Endometrium (tissue), 2 donors: ENCODE measurements at regions not wholly inside any gene's neighbourhood (a gene's known extent, or its start where the extent isn't known, plus 50 kb on each side); places are given as distances from the start of the nearest gene placed in this dataset.

Experiments used
- FAIRE-seq: peaks from 2 replicates; lab custom pipeline; 2012; peaks lifted over from hg19 to GRCh38; lab: Jason Lieb, UNC
- donor health status: control.
- donor health status: control.

DNA sequence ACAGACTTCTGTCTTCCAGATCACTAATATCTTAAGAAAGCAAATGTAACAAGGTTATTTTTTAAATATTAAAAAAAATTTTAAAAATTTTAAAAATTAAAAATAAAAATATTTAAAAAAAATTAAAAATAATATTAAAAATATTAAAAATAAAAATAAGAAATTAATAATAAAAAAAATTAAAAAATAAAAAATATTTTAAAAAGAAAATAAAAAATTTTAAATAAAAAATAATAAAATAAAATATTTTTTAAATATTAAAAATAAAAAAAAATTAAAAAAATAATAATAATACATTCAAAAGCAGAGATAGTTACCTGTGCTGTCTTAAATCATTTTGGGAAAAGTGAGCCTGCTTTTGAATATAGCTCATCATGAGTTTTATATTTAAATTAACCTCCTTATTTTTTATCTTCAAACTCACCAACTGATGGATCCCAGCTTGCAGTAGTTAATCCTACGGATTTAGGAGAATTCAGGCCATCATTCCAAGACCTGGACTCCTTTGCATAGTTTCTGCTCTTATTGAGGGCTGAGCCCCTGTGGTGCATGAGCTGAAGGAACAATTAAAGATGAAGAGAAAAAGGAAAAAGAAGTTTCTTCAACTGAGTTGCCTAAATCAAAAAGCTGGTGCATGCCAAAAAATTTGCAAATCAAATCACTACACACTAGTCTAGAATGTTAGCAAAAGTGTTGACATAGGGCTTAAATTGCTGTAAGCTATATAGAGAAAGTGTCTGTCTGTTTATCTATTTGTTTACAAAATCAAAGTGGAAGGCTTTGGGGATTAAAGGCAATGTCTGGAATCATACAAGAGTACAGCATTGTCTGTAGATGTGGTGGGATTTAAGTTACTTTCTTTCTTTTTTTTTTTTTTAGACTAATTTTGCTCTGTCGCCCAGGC, 50.5 kb upstream of the ZNF438 start:
- FAIRE-seq, result peak; percentile 97

DNA sequence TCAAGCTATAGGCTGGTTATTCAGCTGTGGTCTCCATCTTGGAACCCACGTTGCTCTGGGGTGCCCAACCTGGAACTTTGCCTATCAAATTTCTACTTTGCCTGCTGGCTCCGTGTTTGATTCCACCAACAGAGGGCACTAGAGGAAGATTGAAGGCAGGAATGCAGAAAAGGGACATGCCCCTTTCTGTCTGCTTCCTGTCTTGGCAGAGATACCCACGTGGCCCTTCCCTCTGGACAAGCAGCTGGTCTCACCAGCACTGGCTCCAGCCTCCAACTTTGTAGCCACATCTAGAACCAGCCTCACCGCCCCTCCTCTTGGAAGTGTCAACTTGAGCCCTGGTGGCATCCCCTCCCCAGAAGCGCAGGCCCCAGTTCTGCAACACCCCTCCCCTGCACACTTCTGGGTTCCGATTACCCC, 52.1 kb upstream of the ZNF438 start:
- no peak for FAIRE-seq

DNA sequence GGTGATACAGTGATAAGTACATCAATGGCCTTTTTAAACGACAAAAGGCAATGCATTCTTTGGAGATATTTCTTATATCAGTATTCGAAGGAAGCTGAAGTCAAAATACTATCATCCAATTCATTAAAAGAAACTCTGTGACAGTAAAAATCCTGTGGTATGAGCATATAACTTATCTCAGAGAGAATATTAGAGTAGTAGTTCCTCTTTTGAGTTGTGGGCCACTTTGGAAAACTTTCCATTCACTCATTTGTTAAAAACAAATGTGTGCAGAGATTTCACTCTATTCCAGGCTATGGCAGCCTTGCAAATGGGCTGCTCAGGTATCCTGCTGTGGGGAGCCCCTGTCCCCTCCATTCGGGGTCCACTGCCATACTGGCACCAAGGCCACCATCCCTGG, 55.3 kb upstream of the ZNF438 start:
- no peak for FAIRE-seq

DNA sequence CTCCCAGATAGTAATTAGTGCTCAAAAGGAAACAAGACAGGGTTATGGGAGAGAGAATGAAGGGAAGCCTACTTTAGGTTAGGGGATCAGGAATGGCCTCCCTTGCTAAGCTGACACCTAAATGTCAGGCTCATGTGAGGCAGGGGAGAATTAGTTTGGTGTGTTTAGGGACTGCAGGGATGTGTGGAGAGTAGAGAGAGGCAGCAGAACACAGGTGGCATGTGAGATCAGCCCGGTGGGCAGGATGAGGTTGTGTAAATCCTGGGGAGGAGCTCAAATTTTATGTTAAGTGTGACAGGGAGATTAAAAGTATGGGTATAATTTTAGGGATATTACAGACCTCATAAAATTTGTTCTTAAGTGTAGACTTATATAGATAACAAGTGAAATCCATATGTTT, 56.2 kb upstream of the ZNF438 start:
- FAIRE-seq, result no peak

DNA sequence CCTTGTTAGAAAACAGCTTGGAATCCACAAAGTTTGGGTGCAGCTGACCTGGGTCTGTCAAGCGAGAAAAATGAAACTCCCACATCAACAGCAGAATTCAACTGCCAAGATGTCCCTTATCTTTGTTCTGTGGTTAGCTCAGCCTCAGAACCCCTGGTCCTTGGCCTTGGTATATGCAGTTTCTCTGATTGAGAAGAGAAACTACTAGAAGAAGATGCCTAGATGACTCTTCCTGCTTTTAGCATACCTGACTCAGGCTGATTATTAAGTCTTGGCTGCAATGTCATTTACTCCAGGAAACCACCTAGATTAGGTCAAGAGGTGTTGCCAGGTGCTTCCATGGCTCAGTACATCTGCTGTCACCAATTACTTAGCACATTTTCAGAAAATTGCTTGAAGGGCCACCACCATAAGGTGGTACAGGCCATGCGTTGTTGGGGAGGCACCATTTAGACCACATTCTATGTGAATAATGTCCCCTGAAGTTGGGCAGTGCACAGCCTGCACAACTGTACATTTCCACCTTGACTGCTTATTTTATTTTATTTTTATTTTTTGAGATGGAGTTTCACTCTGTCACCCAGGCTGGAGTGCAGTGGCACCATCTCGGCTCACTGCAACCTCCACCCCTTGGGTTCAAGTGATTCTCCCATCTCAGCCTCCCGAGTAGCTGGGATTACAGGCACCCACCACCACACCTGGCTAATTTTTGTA, 59.4 kb upstream of the ZNF438 start:
- no peak for FAIRE-seq

DNA sequence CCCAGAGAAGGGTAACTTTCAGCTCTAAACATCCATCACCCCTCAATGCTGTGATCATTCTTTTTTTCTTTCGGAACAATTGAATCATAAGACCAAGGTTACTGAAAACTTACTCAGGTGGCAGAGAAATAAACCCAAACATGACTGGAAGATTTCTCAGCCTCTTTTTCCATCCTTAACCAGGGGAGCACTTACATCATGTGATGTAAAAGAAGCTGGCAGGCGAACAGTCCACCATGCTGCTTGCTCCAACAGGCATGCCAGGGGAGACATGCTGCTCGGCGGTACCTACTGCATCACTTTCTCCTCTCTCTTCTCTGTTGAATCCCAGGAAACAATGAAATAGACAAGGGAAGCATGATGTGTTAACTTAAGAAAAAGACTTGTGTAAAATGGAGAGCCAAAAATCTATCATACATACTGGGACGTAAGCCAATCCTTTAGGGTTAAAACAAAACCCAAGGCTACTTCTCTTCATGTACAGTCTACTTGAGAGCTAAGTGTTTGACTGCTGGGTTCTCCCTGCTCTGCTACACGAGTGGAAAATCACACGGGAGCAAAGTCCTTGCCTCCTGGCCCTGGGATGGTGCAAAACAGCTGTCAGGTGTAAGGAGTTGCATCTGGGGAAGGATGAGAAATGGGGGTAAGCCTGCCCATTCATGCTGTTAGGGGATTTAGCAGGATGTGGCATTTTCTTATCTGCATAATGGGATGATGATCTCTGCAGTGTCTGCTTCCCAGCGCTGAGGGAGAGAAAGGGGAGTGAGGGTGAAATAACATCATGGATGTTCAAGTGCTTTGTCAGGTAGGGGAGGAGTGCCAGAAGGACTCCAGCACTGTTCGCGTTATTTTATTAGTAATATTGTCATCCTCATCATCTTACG, 64.3 kb upstream of the ZNF438 start:
- FAIRE-seq, result no peak

DNA sequence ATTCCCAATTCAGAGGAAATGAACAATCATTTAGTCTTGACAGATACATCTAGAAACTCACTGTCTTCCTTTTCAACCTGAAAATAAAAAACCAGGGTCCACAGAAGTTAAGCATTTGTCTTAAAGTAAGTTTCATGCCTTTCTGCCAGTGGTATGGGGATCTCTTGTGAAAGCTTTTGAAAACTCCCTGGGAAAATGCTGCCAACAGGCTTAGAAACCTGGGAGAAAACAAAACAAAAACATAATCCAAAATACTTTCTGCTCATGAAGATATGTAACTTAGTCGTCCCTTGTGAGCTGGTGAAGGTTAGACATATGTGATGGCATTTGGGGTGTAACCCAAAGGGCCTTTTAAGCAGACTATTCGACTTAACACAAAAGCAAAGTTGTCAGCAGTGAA, 66.4 kb upstream of the ZNF438 start:
- no peak for FAIRE-seq

DNA sequence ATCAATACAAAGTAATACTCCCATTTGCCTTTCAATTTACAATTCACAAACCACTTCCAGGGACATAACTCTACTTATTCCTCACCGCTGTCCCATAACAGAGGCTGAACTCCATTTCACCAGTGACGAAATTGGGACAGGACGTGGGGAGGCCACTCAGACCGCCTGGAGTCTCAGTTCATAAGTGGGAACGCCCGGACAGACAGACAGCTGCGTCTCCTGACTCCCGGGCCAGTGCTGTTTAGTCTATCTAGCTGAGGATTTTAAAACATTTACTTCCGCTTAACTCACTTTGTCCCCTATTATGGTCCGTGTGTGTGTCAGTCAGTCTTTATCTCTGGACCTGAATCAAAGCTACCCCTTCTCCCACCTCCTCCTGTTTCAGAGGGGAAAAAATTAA, 67.4 kb upstream of the ZNF438 start:
- no peak for FAIRE-seq

DNA sequence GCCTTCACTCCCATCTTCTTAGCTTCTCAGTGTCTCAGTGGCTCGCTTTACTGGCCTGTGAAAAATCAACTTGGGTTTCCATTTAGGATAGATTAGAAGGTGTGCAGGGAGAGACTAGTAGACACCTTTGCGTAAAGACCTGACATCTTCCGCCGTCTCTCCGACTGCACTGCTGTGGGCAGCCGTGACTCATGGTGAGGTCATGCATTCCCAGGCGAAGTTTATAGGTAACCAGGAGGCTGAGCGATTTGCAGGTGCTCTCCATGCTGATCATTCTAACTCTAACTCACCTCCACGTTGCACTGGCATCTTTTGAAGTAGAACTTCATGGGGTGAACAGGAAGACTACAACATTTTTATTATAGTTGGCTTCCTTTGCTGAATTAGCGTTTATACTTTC, 68.0 kb upstream of the ZNF438 start:
- no peak for FAIRE-seq

DNA sequence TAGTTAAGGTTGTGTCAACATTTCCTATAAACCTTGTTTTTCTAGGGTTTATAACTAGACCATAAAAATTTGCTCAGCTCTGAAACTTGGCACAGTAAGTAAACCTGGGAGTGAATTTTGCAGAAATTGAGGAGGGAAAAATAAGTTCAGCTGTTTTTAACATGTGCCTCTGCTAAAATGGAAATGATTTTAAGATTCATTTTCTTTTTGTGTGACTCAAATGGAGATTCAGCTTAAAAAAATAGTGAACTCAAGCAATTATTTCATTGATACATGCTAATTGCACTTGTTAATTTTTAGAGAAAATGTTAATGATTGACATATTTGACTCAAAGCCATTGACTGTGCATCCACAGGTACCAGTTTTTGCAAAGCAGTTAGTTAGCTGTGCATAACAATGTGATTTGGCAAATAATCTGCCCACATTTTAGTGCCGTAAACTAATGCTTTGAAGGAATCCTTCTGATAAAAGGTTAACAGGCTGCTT, 68.5 kb upstream of the ZNF438 start:
- peak; percentile 61 for FAIRE-seq

DNA sequence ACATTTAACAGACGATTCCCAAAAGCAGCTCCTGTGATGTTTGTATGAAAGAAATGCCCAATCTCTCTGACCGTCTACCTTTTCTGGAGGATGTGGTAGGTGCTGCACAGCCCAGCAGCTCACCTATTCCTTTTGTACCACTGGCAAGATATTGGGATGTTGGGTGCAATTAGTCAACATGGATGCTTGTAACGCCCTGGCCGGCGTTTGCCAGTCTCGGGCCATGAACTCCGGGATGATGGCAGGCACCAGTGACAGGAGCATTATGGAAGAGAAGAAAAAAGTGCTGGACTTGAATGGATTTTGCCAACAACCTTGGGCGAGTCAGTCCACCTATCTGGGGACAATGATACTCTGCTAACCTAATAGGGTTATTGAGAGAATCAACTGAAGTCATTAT, 69.0 kb upstream of the ZNF438 start:
- FAIRE-seq, result no peak

DNA sequence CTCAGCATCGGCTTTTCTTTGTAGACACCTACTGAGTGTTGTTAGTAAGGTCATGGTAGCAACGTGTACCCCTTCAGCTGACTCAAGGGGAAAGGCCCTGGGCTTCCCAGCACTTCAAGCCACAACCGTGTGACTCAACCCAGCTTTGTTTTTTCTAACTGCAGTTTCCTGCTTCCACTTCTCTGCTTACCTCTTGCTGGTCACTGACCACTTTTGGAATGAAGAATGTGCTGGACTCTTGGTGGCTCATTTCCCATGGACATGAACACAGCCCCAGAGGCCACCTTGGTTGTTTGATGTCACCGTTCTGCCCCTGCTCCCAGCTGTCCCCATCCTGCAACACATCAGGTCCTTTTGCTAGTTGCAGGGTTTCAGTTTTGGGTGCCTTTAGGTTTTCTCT, 69.5 kb upstream of the ZNF438 start:
- no peak for FAIRE-seq

DNA sequence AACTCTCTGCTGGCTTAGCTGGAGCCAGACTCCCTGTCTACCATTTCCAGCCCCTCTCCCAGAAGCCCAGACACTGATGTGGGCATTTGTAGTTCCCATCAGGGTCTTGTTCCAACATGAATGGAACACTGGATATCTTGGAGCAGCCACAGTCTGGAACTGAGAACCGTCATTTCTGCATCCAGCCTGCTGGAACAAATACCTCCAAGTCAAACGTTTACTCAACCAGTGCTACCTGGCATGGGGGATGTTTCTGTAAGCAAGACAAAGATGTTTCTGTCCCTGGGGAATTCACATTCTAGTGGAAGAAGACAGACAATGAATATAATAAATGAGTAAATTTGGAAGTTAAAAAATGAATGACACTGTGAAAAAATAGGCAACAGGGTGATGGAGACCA, 70.8 kb upstream of the ZNF438 start:
- FAIRE-seq, result no peak

DNA sequence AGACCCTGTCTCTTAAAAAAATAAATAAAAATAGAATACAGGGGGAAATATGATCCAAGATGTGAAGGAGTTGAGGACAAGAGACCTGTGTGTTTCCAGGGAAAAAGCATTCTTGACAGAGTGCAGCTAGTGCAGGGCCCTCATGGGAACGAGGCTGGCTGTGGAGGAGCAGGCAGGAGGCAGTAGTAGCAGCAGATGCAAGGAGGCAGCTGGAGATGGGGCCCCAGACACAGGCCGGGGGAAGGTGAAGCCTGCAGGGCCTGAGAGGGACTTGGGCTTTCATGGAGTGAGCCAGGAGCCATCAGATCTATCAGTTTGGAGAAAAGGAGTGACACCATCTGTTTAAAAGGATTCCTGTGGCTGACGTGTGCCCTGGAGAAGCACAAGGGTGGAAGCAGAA, 71.4 kb upstream of the ZNF438 start:
- FAIRE-seq, result no peak

DNA sequence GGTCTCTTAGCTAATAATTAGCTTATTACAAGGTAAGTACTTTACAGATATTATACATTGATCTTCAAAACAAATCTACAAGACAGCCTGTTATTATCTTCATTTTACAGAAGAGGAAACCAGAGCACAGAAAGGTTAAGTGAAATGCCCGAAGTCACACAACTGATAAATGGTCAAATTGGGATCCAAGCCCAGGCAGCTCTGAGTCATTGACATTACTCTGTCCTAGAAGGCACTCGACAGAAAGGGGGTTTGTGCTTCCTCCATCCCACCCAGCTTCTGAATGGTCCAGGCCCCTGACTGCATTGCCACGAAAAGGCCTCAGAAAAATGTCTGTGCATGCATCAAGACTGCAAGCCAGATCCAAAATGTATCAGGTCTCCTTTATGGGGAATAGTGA, 81.3 kb upstream of the ZNF438 start:
- FAIRE-seq, result no peak

DNA sequence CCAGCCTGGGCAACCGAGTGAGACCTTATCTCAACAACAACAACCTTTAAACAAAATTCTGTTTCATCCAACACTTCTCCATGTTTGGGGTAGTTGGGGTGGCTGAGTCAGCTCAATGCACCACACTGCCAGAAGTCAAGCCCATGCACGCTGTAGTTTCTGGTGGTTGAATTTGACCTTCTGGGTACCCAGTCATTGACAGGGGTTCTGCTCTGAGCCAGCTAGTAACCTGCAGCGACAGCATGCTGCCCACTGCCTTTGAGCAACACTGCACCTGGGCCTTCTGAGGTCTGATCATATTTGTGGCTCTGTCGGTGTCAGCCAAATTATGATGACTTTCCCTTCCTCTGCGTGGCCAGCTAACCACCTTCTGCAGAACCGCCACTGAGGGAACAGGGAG, 84.6 kb upstream of the ZNF438 start:
- FAIRE-seq, result no peak

DNA sequence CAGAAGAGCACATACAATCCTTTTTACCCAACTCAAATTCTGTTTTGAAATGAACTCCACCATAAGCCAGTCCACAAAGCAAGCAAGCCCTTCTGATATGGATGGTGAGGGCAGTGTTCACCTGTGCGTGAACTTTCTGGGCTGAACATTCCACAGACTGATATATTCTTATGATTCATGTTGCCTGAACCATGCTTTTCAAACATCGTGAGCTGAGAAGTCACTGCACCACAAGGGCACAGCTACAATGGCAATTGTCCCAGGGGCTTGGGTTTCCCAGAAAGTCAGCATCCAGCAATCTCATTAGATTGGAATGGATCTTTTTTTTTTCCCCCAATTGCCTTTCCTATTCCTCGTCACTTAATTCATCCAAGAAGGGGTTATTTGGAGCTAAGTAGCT, 86.9 kb upstream of the ZNF438 start:
- no peak for FAIRE-seq

DNA sequence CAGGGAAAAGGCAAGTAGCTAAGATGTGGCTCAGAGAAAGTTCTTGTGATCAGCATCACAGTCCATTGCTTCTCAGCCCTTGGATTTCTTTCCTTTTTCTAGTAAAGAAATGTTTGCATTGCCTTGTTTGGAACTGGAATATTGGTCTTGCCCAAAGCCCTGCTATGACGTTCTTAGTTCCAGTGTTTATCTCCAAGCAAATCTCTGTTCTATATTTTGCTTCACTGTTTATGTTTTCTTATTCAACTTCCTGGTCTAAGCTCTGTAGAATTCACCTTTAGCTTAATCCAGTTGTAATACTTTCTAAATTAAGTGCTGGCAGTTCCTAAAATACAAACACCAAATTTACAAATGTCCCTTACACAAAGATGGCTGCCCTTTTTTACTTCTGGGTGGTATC, 88.7 kb upstream of the ZNF438 start:
- no peak for FAIRE-seq

DNA sequence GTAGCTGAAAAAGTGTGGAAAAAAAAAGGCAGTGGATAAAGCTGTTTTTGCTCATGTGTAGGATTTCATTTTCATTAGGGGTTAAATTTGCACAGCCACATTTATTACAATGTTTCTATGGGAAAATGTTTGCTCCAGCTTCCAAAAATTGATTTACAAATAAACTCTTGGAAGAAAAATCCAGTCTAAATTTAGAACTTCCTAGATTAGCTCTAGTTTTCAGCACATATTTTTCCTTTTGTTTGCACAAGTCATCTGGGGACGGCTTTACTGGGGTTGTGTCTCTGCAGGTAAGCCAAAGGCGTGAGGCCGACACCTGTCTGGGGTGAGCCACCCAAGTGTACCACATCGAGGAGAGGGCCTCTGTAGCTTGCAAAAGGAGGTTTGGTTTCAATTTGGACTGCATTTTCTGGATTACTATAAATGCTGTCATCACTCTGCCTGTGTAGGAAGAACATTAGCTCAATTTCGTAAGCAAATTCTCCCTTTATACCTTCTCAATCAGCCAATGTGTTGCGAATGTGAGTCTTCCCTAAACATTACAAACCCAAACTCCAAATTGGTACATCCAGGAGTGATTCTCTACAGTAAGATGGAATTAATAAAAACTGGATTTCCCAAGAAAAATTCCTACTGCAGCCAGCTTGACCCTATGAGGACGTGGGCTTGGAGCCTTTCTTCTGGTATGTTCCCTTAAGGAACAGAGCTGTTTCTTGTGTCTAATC, 89.5 kb upstream of the ZNF438 start:
- no peak for FAIRE-seq

DNA sequence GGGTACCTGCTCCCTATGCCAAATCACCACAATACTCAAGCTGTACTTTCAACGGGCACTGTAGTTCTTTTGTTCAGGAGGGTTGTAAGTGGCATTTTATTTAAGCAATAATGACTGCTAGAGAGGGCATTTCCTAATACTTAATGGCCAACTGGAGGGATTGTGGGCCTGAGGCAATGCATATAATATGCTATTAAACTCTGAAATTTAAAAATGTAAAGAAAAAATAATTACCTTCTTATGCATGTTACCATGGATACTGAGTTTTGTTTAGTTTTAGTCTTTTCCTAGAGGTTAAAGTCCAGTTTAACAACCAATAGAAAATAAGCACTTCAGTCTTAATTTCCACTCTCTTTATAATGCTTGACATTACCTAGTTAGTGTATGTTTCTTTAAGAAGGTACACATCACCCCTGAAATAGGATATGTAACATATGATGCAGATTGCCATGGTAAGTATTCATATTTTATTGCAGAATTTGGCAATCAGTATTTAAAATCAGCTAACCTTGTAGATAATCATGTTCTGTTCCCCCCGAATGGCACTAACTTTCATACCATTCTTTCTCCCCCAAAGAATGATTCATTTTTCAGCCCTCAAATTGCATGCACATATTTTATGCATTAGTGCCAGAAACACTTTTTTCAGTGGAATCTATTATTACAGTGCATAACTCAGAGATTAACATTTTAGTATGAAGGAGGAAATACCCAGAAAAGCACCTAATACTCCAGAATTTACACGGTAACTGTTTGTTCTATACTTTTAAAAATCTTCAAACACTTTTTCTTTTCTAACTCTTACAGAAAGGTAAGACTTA, 90.3 kb upstream of the ZNF438 start:
- no peak for FAIRE-seq

DNA sequence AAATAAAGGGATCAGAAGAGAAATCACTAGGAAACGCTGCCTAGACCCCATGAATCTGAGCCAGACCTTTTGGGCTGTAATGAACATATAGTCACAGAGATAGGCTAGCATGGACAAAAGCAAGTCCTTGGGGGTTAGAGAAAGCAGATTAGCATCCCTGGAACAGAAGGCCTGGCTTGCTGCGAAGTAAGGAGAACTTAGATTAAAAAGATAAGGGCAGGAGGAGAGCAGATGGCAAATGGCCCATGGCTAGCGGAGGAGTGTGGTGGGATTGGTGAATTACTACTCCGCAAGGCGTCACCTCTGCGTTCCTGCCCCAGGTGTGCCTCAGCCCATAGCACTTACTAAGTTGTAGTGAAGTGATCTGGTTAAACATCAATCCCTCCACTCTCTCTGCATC, 92.3 kb upstream of the ZNF438 start:
- FAIRE-seq, result no peak
